ENCODE measurements at regions not wholly inside any gene's neighbourhood (a gene's known extent, or its start where the extent isn't known, plus 50 kb on each side); places are given as distances from the start of the nearest gene placed in this dataset.

DNA sequence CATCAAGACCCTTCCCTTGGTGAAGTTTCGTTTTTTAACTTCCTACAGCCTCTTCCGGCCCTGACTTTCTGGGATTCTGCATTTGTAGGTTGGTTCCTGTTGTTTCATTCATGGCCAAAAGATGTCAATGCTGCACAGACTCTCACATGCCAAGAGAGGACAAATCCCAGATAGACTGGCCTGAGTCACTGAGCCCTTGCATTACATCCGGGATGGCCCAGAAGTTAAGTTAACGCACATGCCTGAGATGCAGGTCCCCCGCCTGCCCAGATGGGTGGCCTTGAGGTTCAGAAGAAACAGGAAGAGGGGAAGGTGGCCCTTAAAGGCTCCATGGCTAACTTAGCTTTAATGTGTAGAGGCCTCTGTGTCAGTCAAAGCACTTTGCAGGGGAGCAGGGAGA, 51.6 kb upstream of the SRGAP3 start:
- in situ Hi-C loops (cut with MboI; ENCODE audit: low pct_unique_long_range_greater_than_20kb, low sequenced_read_pairs, unreplicated experiment), result loop anchor here (10.0 kb wide), 1 partner anchor 326 kb away; no protein-coding TSS in a partner anchor
- TF ChIP-seq, protein P1, sequence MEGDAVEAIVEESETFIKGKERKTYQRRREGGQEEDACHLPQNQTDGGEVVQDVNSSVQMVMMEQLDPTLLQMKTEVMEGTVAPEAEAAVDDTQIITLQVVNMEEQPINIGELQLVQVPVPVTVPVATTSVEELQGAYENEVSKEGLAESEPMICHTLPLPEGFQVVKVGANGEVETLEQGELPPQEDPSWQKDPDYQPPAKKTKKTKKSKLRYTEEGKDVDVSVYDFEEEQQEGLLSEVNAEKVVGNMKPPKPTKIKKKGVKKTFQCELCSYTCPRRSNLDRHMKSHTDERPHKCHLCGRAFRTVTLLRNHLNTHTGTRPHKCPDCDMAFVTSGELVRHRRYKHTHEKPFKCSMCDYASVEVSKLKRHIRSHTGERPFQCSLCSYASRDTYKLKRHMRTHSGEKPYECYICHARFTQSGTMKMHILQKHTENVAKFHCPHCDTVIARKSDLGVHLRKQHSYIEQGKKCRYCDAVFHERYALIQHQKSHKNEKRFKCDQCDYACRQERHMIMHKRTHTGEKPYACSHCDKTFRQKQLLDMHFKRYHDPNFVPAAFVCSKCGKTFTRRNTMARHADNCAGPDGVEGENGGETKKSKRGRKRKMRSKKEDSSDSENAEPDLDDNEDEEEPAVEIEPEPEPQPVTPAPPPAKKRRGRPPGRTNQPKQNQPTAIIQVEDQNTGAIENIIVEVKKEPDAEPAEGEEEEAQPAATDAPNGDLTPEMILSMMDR (IDR thresholded peaks at IDR 0.05; ENCODE audit: extremely low read depth, insufficient read depth, missing control alignments), result no peak
- no peak for DNase-seq (ENCODE audit: low spot score)

DNA sequence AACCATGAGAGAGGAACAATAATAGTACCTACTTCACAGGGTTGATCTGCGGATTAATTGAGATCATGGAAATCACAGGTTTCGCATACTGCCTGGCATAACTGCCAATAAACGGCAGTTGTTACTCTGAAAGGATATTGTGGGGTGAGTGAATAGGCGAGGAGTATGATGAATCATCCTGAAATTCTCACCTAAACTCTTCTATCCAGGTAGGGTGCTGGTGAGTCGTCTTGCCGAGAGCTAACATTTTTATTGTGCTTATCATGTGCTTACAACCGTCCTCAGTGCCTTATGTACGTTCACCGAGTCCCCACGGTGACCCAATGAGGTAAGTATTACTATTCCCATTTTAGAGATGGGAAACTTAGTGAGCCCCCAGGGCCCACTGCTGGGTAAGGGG, 52.4 kb upstream of the SRGAP3 start:
- no peak for DNase-seq (ENCODE audit: low spot score)
- in situ Hi-C loops (cut with MboI; ENCODE audit: low pct_unique_long_range_greater_than_20kb, low sequenced_read_pairs, unreplicated experiment), result loop anchor here (10.0 kb wide), 1 partner anchor 327 kb away; no protein-coding TSS in a partner anchor
- TF ChIP-seq, protein P1 (IDR thresholded peaks at IDR 0.05; ENCODE audit: extremely low read depth, insufficient read depth, missing control alignments), result no peak

DNA sequence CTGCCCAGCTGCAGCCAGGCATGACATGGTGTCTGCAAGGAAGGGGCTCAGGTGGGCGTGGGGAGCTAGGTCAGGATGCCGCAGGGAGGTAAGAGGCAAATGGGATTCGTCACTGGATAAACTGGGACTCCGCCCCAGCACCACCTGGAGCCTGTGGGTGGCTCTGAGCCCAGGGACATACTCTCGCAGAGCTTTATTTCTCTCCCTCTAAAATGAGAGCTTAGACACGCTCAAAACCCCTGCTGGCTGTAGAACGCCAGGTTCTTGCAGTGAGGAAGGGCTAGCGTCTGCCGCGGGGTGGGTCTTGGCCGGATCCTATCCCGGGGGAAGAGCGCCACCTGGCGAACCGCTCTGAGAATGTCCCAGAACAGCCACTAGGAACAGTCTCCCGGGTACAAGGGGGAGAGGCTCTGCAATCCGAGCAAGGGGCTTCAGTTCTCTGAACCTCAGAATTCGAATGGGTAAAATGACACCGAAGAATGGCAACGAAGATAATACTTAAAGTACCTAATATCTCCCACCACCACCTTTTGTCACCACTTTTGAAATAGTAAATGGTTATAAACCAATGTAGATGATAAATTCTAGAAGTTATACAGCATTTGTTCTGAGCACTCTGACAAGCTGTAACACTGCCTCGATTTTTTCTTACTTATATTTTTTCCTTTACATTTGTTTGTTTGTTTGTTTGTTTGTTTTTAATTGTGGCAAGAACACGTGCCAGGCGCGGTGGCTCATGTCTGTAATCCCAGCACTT, 53.2 kb upstream of the SRGAP3 start:
- peak; percentile 77 for DNase-seq (ENCODE audit: low spot score)
- TF ChIP-seq, protein P1 (IDR thresholded peaks at IDR 0.05; ENCODE audit: extremely low read depth, insufficient read depth, missing control alignments), result peak; percentile 82
- in situ Hi-C loops (cut with MboI; ENCODE audit: low pct_unique_long_range_greater_than_20kb, low sequenced_read_pairs, unreplicated experiment), result loop anchor here (10.0 kb wide), 1 partner anchor 328 kb away; no protein-coding TSS in a partner anchor

DNA sequence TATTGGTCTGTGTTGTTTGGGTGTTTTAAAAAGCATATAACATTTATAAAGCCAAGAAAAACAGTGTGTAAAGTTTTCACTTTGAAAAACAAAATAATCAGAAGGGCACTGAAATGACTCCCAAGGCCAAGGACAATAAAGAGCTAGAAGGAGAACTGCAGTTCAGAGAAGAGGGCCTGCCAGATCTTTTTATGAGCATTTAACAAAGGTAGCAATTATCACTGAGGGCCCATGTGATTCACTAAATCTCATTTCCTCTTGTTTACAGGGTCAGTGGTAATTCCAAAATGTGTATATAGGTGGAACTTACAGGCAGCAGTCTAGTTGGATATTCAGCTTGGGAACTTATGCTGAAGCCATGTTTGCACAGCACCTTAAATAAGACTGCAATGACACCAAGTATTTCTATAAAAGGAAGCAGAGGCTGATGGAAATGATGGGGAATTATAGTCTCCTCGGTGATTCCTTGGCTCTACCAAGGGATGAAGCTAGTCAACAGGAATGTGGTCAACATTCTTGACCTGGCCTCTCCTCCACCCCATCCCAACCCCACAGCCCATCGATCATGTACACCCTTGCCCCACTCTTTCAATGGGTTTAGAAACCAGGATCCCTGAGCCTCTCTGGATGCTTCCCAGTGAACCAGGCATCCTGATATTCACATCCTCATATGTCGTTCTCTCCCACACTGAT, 54.4 kb upstream of the THUMPD3 start:
- in situ Hi-C loops (cut with MboI; ENCODE audit: low pct_unique_long_range_greater_than_20kb, low sequenced_read_pairs, unreplicated experiment), result loop anchor here (10.0 kb wide), 1 partner anchor 334 kb away; no protein-coding TSS in a partner anchor
- DNase-seq (ENCODE audit: low spot score), result no peak
- TF ChIP-seq, protein P1 (IDR thresholded peaks at IDR 0.05; ENCODE audit: extremely low read depth, insufficient read depth, missing control alignments), result no peak

DNA sequence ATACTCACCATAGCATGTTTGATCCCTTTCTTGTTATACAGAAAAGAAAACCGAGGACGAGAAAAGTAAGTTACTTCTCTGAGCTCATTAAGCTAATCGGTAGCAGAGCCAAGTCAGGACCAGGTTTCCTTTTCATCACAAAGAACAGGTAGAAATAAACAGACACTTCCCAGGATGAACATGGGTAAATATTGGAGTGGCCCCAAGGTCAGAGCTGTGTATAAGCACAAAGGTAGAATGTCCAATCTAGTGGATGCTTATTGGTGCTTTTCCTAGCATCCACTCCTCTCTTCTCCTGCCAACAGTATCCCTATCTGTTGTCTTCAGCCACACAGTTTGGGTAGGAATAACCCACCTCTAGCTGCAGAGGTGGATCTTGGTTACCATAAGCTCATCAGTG, 52.8 kb upstream of the THUMPD3 start:
- in situ Hi-C loops (cut with MboI; ENCODE audit: low pct_unique_long_range_greater_than_20kb, low sequenced_read_pairs, unreplicated experiment), result no loop called here
- DNase-seq (ENCODE audit: low spot score), result no peak
- TF ChIP-seq, protein P1 (IDR thresholded peaks at IDR 0.05; ENCODE audit: extremely low read depth, insufficient read depth, missing control alignments), result no peak

DNA sequence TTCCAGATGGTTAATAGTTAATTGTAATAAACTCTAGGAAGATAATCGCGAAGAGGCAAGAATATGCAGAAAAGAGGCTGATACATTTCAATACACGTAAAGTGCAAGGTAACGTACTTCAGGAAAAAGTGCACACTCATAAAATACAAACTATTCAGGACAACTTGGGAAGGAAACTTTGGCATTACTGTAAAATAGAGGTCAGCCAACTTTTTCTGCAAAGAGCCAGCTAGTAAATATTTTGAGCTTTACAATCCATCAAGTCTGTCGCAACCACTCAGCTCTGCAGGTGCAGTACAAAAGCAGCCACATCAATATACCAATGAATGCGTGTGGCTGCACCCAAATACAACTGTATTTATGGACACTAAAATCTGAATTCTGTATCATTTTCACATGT, 51.6 kb upstream of the THUMPD3 start:
- no peak for DNase-seq (ENCODE audit: low spot score)
- in situ Hi-C loops (cut with MboI; ENCODE audit: low pct_unique_long_range_greater_than_20kb, low sequenced_read_pairs, unreplicated experiment), result no loop called here
- TF ChIP-seq, protein P1 (IDR thresholded peaks at IDR 0.05; ENCODE audit: extremely low read depth, insufficient read depth, missing control alignments), result no peak

All from GM13977 (cell line).